ENCODE measurements at regions not wholly inside any gene's neighbourhood (a gene's known extent, or its start where the extent isn't known, plus 50 kb on each side); places are given as distances from the start of the nearest gene placed in this dataset.

DNA sequence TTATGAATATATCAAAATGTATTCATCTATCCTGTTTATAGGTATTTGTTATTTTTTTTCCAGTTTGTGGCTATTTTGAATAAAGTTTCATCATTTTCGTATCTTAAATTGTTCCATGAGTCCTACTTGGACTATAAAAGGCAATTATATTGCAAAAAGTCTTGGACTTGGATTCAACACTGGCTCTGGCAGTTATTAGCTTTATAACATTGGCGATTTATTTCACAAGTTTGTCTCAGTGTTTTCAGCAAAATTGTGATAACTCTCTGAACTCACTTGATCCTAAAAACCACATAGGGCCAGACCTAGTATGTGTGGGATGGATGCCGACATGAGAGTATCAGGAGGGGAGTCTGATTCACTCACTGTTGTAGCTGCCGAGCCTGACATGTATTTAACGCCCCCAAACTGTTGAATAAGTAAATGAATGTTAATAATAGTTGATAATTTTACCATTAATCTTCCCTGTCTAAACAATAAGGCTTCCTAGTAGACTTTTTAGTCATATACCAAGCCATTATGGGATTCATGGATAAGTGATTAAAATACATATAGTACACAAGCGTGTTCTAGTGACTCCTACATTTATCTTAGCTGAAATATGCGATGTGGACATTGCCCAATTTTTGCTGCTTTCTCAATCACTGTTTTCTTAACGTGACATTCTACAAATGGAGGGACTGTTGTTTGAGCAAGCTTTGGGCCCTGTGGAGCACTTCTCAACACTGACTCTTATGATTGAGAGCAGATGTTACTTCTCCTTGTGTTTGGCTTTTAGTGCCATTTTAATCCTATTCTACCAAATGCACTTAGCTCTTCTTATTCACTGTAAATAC lies 907.6 kb downstream of the EPHA4 start:
- no peak overlapping the region for H3K27ac Mint-ChIP-seq
- no peaks in the 10 kb centered on the region for H3K36me3 Mint-ChIP-seq (ENCODE audit: low read depth)
- no peaks in the 10 kb centered on the region for H3K9me3 Mint-ChIP-seq (ENCODE audit: insufficient read depth)
- ChIA-PET POLR2A (no interaction called here), CTCF (no interaction called here)
- no peak overlapping the region for H3K4me3 Mint-ChIP-seq
- H3K4me1 Mint-ChIP-seq (ENCODE audit: low read depth): no peaks in the 10 kb centered on the region
- ATAC-seq (no peak), DNase-seq (no peak)
- no peaks in the 10 kb centered on the region for H3K27me3 Mint-ChIP-seq (ENCODE audit: low read depth)

DNA sequence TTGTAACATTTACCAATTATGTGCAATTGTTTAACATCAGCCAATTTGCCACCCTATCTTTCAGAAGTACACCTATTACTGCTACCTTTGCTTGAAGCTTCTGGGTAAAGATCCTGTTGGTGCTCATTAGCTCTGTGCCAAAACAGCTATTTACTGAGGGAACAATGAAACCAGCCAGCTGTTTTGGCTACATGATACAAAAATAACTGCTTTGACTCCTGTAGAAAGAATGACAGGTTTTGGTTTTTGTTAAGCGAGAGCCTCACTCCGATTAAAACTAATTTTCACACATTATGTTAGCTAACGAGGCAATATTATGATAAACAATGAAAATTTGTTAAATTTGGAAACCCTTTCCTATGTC lies 907.0 kb downstream of the EPHA4 start:
- no peak overlapping the region for H3K4me3 Mint-ChIP-seq
- H3K27ac Mint-ChIP-seq: no peak overlapping the region
- ATAC-seq (no peak), DNase-seq (no peak)
- no peaks in the 10 kb centered on the region for H3K27me3 Mint-ChIP-seq (ENCODE audit: low read depth)
- ChIA-PET POLR2A (no interaction called here), CTCF (no interaction called here)
- no peaks in the 10 kb centered on the region for H3K4me1 Mint-ChIP-seq (ENCODE audit: low read depth)
- H3K9me3 Mint-ChIP-seq (ENCODE audit: insufficient read depth): no peaks in the 10 kb centered on the region
- H3K36me3 Mint-ChIP-seq (ENCODE audit: low read depth): no peaks in the 10 kb centered on the region

DNA sequence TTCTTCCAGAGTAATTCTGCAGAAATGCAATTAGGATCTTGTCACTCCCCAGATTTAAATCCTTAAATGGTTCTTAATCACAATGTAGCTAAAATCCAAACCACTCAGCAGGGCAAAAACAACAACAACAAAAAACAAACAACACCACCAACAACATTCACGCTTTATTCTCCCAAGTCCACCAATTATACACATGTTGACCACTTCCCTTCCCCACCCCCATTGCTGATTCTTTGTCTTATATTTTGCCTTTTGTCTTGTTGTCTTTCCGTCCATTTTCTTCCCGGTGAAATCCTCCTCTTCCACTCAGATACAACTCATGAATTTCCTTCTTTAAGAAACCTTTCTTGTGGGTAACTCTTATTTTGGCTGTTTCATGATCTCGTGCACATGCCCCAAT lies 902.8 kb downstream of the EPHA4 start:
- Mint-ChIP-seq H3K9me3 (ENCODE audit: insufficient read depth) (no peaks in the 10 kb centered on the region), H3K27me3 (ENCODE audit: low read depth) (no peaks in the 10 kb centered on the region), H3K4me3 (no peak overlapping the region), H3K4me1 (ENCODE audit: low read depth) (no peaks in the 10 kb centered on the region), H3K36me3 (ENCODE audit: low read depth) (no peaks in the 10 kb centered on the region), H3K27ac (no peak overlapping the region)
- CTCF ChIA-PET: no interaction called here
- POLR2A ChIA-PET: no interaction called here
- DNase-seq (no peak), ATAC-seq (no peak)

DNA sequence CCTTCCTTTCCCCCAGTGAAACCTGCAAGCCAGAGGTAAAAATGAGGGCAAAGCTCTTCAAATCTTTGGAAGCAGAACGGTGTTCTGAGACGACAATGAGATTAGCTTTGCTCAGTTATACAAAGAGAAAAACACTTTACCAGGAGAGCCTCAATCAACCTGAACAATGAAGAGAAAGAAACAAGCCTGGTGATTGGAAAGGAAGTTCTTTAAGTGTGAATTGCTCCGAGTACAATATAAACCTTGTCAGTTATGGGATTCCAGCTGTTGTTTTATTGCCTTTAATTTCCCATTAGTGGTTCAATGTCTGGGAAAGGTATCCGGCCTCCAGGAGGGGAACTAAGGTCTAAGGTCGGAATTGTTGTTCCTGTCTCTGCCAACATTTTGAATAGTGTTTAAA lies 901.6 kb downstream of the EPHA4 start:
- POLR2A ChIA-PET: no interaction called here
- H3K4me1 Mint-ChIP-seq (ENCODE audit: low read depth): no peaks in the 10 kb centered on the region

DNA sequence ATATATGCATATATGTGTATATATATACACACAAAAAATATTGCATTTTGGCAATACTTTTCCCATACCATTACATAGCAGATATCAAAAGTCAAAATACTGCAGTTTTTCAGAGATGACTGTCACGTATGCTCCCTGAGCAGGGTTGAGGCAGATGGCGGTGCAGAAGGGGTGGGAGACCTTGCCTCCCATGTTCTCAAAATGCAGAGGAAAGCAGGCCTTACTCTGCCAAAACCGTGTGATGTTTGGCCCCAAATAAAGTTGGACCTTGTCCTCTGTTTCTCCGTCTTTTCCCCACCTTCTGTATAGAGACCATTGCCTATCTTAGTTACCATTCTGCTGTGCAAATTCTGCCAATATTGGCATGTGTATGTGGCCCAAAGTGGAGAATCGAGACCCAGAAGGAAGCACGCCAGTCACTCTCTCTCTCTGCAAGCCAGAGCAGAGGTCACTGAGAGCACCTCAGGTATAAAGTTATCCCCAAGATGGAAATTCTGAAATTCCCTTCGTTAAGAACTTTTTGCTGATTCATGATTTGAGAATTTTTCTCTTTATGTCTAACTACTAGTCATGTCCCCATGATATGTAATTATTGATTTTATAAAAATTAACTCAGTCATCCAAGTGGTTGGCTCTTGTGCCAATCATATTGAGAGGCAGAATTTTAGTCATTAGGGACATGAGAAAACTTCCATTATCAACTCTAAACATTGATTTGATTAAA lies 898.8 kb downstream of the EPHA4 start:
- H3K9me3 Mint-ChIP-seq (ENCODE audit: insufficient read depth): no peaks in the 10 kb centered on the region
- H3K36me3 Mint-ChIP-seq (ENCODE audit: low read depth): no peaks in the 10 kb centered on the region
- H3K4me1 Mint-ChIP-seq (ENCODE audit: low read depth): no peaks in the 10 kb centered on the region
- H3K27me3 Mint-ChIP-seq (ENCODE audit: low read depth): no peaks in the 10 kb centered on the region
- ChIA-PET CTCF (no interaction called here), POLR2A (no interaction called here)
- no peak overlapping the region for H3K4me3 Mint-ChIP-seq
- no peak overlapping the region for H3K27ac Mint-ChIP-seq
- no peak for ATAC-seq
- no peak for DNase-seq

More for the DNA sequence above, 901.6 kb downstream of the EPHA4 start:
- Mint-ChIP-seq H3K4me3 (no peak overlapping the region), H3K9me3 (ENCODE audit: insufficient read depth) (no peaks in the 10 kb centered on the region), H3K27me3 (ENCODE audit: low read depth) (no peaks in the 10 kb centered on the region), H3K27ac (no peak overlapping the region), H3K36me3 (ENCODE audit: low read depth) (no peaks in the 10 kb centered on the region)
- ATAC-seq: no peak
- CTCF ChIA-PET: no interaction called here
- no peak for DNase-seq

DNA sequence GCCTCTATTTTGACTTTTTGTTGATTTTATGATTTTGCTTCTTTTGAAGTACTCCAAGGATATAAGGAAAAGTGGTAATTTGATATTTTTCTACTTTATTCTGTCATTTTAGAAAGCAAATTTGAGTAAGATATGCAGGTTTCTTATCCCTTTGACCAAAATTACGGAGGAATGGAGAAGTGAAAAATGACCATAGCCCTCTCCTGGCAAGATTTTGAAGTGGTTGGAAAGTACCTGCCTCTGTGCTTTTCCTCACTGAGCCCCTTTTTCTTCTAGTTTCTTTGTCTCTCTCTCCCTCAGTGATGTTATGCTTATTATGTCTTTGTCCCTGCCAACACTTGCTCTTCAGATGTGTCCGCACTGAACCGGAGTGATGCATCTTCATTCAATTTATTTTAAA lies 898.1 kb downstream of the EPHA4 start:
- CTCF ChIA-PET: no interaction called here
- POLR2A ChIA-PET: no interaction called here

DNA sequence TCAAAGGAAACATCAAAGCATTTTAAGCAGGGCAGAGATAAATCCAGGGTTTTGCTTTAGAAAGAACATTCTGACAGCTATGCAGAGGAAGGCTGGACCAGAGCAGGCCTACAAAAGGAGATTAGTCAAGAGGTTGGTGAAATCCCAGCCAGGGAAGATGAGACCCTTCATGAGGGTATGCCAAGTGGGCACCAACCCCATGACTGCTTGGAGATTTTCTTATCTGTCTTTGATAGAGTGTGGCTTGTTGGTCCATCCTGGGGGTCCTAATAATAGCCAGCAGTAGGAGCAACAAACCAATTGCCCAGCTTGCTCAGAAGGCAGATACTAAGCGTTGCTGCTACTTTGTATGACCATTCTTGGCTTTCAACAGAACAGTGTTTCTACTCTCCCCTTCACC lies 895.4 kb downstream of the EPHA4 start:
- DNase-seq: no peak
- H3K36me3 Mint-ChIP-seq (ENCODE audit: low read depth): no peaks in the 10 kb centered on the region
- no peaks in the 10 kb centered on the region for H3K27me3 Mint-ChIP-seq (ENCODE audit: low read depth)
- no peaks in the 10 kb centered on the region for H3K9me3 Mint-ChIP-seq (ENCODE audit: insufficient read depth)
- no peaks in the 10 kb centered on the region for H3K4me1 Mint-ChIP-seq (ENCODE audit: low read depth)
- ATAC-seq: no peak
- CTCF ChIA-PET: no interaction called here
- no peak overlapping the region for H3K4me3 Mint-ChIP-seq
- no peak overlapping the region for H3K27ac Mint-ChIP-seq
- POLR2A ChIA-PET: no interaction called here

More for the DNA sequence above, 898.1 kb downstream of the EPHA4 start:
- H3K4me1 Mint-ChIP-seq (ENCODE audit: low read depth): no peaks in the 10 kb centered on the region
- DNase-seq: no peak
- H3K4me3 Mint-ChIP-seq: no peak overlapping the region
- no peaks in the 10 kb centered on the region for H3K27me3 Mint-ChIP-seq (ENCODE audit: low read depth)
- H3K36me3 Mint-ChIP-seq (ENCODE audit: low read depth): no peaks in the 10 kb centered on the region
- no peak for ATAC-seq
- H3K27ac Mint-ChIP-seq: no peak overlapping the region
- H3K9me3 Mint-ChIP-seq (ENCODE audit: insufficient read depth): no peaks in the 10 kb centered on the region

DNA sequence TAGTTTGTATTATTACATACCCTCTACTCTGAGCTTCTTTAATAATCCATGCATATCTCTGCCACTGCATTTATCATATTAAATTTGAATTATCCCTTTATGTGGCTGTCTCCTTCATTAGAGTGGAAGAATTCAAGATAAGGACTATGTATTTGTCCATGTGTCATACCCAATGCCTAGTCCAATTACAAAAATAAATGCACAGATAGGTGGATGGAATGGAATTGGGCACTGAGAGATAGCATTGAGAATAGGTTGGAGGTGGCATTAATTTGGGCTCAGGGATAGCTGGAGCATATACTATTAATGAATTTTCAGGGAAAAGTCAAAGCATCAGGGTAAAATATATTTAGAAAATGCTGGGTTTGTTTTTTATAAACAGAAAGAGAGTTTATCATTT lies 893.2 kb downstream of the EPHA4 start:
- CTCF ChIA-PET: no interaction called here
- no peak overlapping the region for H3K4me3 Mint-ChIP-seq
- DNase-seq: no peak
- H3K9me3 Mint-ChIP-seq (ENCODE audit: insufficient read depth): no peaks in the 10 kb centered on the region
- H3K27me3 Mint-ChIP-seq (ENCODE audit: low read depth): no peaks in the 10 kb centered on the region
- H3K27ac Mint-ChIP-seq: no peak overlapping the region
- no peaks in the 10 kb centered on the region for H3K36me3 Mint-ChIP-seq (ENCODE audit: low read depth)
- no peak for ATAC-seq
- POLR2A ChIA-PET: no interaction called here
- no peaks in the 10 kb centered on the region for H3K4me1 Mint-ChIP-seq (ENCODE audit: low read depth)

DNA sequence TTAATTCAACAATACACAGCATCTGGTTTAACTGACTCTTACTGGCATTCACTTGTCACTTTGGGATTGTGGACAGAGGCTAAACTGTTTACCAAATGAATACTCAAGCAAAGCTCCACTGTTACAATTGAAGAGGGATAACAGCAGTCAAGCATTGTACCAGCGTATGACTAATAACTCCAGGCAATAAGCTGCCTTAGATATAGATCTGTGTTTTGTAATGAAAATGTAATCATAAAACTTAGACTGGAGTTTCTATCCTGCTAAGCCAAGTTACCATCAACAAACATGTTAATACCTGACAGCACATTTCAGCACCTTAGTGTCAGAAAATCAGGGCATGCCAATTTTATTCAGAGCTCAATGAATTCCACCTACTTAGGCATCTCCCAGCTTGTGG lies 889.5 kb downstream of the EPHA4 start:
- ATAC-seq: no peak
- CTCF ChIA-PET: no interaction called here
- Mint-ChIP-seq H3K4me1 (ENCODE audit: low read depth) (no peaks in the 10 kb centered on the region), H3K9me3 (ENCODE audit: insufficient read depth) (no peaks in the 10 kb centered on the region), H3K36me3 (ENCODE audit: low read depth) (no peaks in the 10 kb centered on the region), H3K27me3 (ENCODE audit: low read depth) (no peaks in the 10 kb centered on the region), H3K4me3 (no peak overlapping the region), H3K27ac (no peak overlapping the region)
- POLR2A ChIA-PET: no interaction called here
- no peak for DNase-seq

DNA sequence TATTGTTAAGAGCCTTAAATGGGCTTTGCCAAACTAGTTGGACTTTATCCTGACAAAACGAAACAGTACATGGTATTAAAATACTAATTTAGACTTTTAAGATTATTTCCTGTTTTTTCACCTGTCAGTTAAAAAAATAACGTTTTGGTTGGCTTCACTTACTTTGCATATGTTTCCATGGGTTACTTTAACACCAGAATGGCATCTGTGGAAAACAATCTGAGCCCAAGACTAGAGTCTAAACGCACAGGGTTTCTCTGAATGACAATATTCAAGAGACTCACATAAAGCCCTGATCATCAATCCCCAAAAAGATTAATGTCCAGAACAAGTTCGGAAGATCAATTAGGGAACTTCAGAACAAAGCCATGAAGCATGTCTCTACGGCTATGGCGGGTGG lies 888.0 kb downstream of the EPHA4 start:
- no peak for DNase-seq
- Mint-ChIP-seq H3K4me1 (ENCODE audit: low read depth) (no peaks in the 10 kb centered on the region), H3K27me3 (ENCODE audit: low read depth) (no peaks in the 10 kb centered on the region), H3K9me3 (ENCODE audit: insufficient read depth) (no peaks in the 10 kb centered on the region), H3K4me3 (no peak overlapping the region), H3K36me3 (ENCODE audit: low read depth) (no peaks in the 10 kb centered on the region), H3K27ac (no peak overlapping the region)
- ChIA-PET CTCF (no interaction called here), POLR2A (no interaction called here)
- ATAC-seq: no peak

DNA sequence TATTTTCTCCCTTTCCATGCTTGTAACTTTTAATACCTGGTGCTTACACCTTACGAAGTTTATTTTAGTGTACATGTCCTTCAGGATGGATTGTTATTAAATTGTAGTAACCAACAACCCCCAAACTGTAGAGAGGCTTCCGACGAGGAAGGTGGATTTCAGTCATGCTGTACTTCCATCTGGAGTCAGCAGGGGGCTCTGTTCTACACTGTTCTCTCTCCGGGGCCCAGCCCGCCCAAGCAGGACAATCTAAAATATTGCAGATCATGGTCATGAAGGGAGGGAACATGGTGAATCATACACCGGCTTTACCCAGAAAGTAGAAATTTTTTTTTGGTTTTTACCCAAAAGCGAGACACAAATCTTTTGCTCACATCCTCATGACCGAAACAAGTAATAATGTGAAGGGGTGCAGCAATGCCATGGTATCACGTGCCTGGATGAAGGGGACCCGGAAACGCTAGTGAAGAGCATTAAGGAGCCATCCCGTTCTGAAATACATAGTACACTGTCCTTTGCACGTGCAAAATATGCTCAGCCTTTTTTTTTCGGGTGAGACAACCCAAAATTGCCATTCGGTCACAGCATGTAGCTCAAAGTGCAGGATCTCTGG lies 884.8 kb downstream of the EPHA4 start:
- peak; percentile 63 for DNase-seq
- no peaks in the 10 kb centered on the region for H3K36me3 Mint-ChIP-seq (ENCODE audit: low read depth)
- H3K4me1 Mint-ChIP-seq (ENCODE audit: low read depth): no peaks in the 10 kb centered on the region
- ATAC-seq: peak; percentile 58
- no peak overlapping the region for H3K27ac Mint-ChIP-seq
- H3K27me3 Mint-ChIP-seq (ENCODE audit: low read depth): no peaks in the 10 kb centered on the region
- H3K9me3 Mint-ChIP-seq (ENCODE audit: insufficient read depth): no peaks in the 10 kb centered on the region
- ChIA-PET CTCF (interaction anchor here (1.4 kb wide), 1 partner anchor 887 kb away, joined by 3 read pairs; no protein-coding TSS in a partner anchor), POLR2A (no interaction called here)
- H3K4me3 Mint-ChIP-seq: no peak overlapping the region

DNA sequence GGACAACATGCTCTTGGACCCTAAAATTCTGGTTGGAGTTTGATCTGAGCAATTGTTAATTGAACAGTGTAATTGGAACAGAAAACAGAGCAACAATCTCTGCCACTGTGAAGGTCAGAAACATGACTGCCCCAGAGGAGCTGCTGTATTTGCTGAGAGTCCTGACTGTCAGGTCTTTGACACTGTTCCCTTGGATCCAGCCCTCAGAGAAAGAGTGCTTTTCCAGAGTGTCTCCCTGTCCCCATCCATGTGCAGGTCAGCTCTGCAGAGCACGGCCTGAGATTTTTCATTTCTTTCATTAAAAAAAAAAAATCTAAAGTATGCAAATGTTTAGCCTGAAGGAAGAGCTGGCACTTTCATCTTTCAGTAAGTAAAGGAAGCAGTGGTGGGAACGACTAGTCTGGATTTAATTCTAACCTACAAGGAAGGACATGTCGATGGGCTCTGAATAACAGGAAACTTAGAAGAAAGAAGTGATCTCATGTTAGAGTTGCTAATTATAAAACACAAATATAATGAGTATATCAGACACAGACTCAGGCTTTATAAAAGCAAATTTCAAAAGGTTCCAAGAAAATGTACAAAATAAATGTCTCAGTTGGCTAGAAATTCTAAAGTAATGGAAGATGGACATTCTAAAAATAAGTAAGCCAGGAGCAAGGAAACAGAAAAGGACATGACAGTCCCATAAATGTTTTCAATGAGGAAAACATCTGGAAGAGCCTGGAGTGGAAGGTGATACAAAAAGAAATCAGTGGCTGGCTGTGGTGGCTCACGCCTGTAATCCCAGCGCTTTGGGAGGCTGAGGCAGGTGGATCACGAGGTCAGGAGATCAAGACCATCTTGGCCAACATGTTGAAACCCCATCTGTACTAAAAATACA lies 876.5 kb downstream of the EPHA4 start:
- Mint-ChIP-seq H3K9me3 (ENCODE audit: insufficient read depth) (no peaks in the 10 kb centered on the region), H3K4me1 (ENCODE audit: low read depth) (no peaks in the 10 kb centered on the region), H3K27me3 (ENCODE audit: low read depth) (no peaks in the 10 kb centered on the region), H3K4me3 (no peak overlapping the region), H3K27ac (no peak overlapping the region), H3K36me3 (ENCODE audit: low read depth) (no peaks in the 10 kb centered on the region)
- CTCF ChIA-PET: no interaction called here
- ATAC-seq: no peak
- POLR2A ChIA-PET: no interaction called here
- no peak for DNase-seq
